B cell (primary cell): ENCODE measurements at regions not wholly inside any gene's neighbourhood (a gene's known extent, or its start where the extent isn't known, plus 50 kb on each side); places are given as distances from the start of the nearest gene placed in this dataset.

Experiments
- ATAC-seq: fragments of 200-7000 bp; cut with Tn5 transposase; one replicate; pipeline ENCODE4 v1.10.0; 2021; ENCODE audit warnings: low read depth, mild to moderate bottlenecking, moderate number of reproducible peaks, moderate library complexity
- CTCF ChIA-PET: fragments of 350-600 bp; sonication (Branson Sonifier 250); formaldehyde crosslinking; loops from one replicate; lab custom pipeline; 2021; ENCODE audit warnings: antibody characterized with exemption, inconsistent platforms; lab: Charles Lee
- POLR2A ChIA-PET: fragments of 350-600 bp; sonication (Branson Sonifier 250); formaldehyde crosslinking; loops from one replicate; lab custom pipeline; 2021; ENCODE audit warnings: antibody characterized with exemption; lab: Charles Lee
- DNase-seq: peaks from one replicate; pipeline ENCODE4 v3.0.0; 2013
- H2AFZ ChIP-seq: 2 replicates; pipeline ENCODE4 v1.6.1; 2012; ENCODE audit warnings: mild to moderate bottlenecking, low read depth, low read length; ENCODE audit not compliant: insufficient read depth, poor library complexity, severe bottlenecking
- H3K27ac ChIP-seq, 2 donors: 1 replicate in 1 of 2; 2 replicates in 1 of 2; pipeline ENCODE4 v1.5.1; 2012 to 2013; ENCODE audit warnings: low read length in 2 of 2, mild to moderate bottlenecking in 2 of 2, moderate library complexity in 1 of 2
- H3K27me3 ChIP-seq, 4 experiments: fragments of 200-600 bp in 1 of 4; sonication (generic) in 1 of 4; replicated peaks in 1 of 4; 1 replicate in 2 of 4; 2 replicates in 2 of 4; pipeline versions ENCODE4 v1.6.1 to v1.7.0; 2013 to 2016; ENCODE audit warnings: low read length in 3 of 4, mild to moderate bottlenecking in 2 of 4, mixed read lengths in 1 of 4, moderate library complexity in 1 of 4; ENCODE audit not compliant: insufficient read depth in 4 of 4, control insufficient read depth in 3 of 4; ENCODE audit errors: control extremely low read depth in 1 of 4
- H3K36me3 ChIP-seq, 2 experiments: replicated peaks in 1 of 2; 1 replicate in 1 of 2; 2 replicates in 1 of 2; pipeline versions ENCODE4 v1.6.1 to v1.7.1; 2013; ENCODE audit warnings: low read length in 1 of 2; ENCODE audit not compliant: insufficient read depth in 2 of 2, control insufficient read depth in 1 of 2; ENCODE audit errors: control extremely low read depth in 1 of 2, extremely low read depth in 1 of 2
- H3K4me1 ChIP-seq, 2 donors: fragments of 200-600 bp in 1 of 2; sonication (generic) in 1 of 2; 1 replicate in 1 of 2; 2 replicates in 1 of 2; pipeline versions ENCODE4 v1.5.1 to v1.6.1; 2013 to 2017; ENCODE audit warnings: low read length in 2 of 2; ENCODE audit not compliant: control insufficient read depth in 2 of 2, insufficient read depth in 2 of 2
- H3K4me2 ChIP-seq: replicated peaks from 2 replicates; pipeline ENCODE3; 2012; ENCODE audit warnings: mild to moderate bottlenecking, low read depth, low read length; ENCODE audit not compliant: poor library complexity, severe bottlenecking
- H3K4me3 ChIP-seq, 5 experiments: fragments of 200-600 bp in 1 of 5; sonication (generic) in 1 of 5; 1 replicate in 3 of 5; 2 replicates in 2 of 5; pipeline versions ENCODE4 v1.5.1 to v1.7.0; 2011 to 2016; ENCODE audit warnings: low read length in 4 of 5, mild to moderate bottlenecking in 4 of 5, low read depth in 2 of 5, control low read depth in 1 of 5, moderate library complexity in 1 of 5; ENCODE audit not compliant: insufficient read depth in 1 of 5; ENCODE audit errors: control extremely low read depth in 1 of 5, extremely low read depth in 1 of 5
- H3K79me2 ChIP-seq: fragments of 200-600 bp; sonication (generic); one replicate; pipeline ENCODE4 v1.6.0; 2016; ENCODE audit warnings: low read length; ENCODE audit not compliant: control insufficient read depth, insufficient read depth
- H3K9ac ChIP-seq: fragments of 200-600 bp; sonication (generic); 2 replicates; pipeline ENCODE4 v1.6.1; 2017; ENCODE audit warnings: mild to moderate bottlenecking, low read length, moderate library complexity
- H3K9me3 ChIP-seq, 3 donors: one replicate each; pipeline versions ENCODE4 v1.6.1 to v1.7.1; 2013; ENCODE audit warnings: low read length in 2 of 3; ENCODE audit not compliant: control insufficient read depth in 2 of 3, insufficient read depth in 1 of 3; ENCODE audit errors: control extremely low read depth in 1 of 3
- H4K20me1 ChIP-seq: 2 replicates; pipeline ENCODE4 v1.6.0; 2012; ENCODE audit warnings: mild to moderate bottlenecking, low read length; ENCODE audit not compliant: insufficient read depth, control insufficient read depth, poor library complexity, severe bottlenecking
- H3K27ac Mint-ChIP-seq: one replicate; pipeline ENCODE4 v1.8.0; 2021; ENCODE audit warnings: mixed read lengths
- H3K27me3 Mint-ChIP-seq: one replicate; pipeline ENCODE4 v1.8.0; 2021; ENCODE audit warnings: mixed read lengths
- H3K4me1 Mint-ChIP-seq: one replicate; pipeline ENCODE4 v1.8.0; 2021; ENCODE audit warnings: mixed read lengths
- H3K4me3 Mint-ChIP-seq: one replicate; pipeline ENCODE4 v1.8.0; 2021; ENCODE audit warnings: mixed read lengths
- H3K9me3 Mint-ChIP-seq: one replicate; pipeline ENCODE4 v1.8.0; 2022; ENCODE audit warnings: mixed read lengths; ENCODE audit not compliant: insufficient read depth
- EZH2 ChIP-seq: IDR thresholded peaks from 2 replicates; pipeline ENCODE4 v1.6.1; 2012; ENCODE audit warnings: borderline replicate concordance, low read depth, mild to moderate bottlenecking, moderate library complexity, low read length; ENCODE audit not compliant: insufficient read depth, poor library complexity, severe bottlenecking
- WGBS: methylation state at CpG from one replicate; pipeline ENCODE4 v1.1.5; 2013; ENCODE audit warnings: missing lambda C conversion rate; ENCODE audit not compliant: insufficient coverage; 5-methylcytosine and 5-hydroxymethylcytosine counted together
- intact Hi-C: fragments of 100-400 bp; cut with micrococcal nuclease; formaldehyde crosslinking; loops from one replicate; pipeline ENCODE4 v1.10.0; 2022
- TF ChIP-seq, protein P1 (sequence below): fragments of 200-600 bp; IDR thresholded peaks from one replicate; pipeline ENCODE4 v1.8.0; 2022; ENCODE audit warnings: antibody characterized with exemption, mild to moderate bottlenecking

DNA sequence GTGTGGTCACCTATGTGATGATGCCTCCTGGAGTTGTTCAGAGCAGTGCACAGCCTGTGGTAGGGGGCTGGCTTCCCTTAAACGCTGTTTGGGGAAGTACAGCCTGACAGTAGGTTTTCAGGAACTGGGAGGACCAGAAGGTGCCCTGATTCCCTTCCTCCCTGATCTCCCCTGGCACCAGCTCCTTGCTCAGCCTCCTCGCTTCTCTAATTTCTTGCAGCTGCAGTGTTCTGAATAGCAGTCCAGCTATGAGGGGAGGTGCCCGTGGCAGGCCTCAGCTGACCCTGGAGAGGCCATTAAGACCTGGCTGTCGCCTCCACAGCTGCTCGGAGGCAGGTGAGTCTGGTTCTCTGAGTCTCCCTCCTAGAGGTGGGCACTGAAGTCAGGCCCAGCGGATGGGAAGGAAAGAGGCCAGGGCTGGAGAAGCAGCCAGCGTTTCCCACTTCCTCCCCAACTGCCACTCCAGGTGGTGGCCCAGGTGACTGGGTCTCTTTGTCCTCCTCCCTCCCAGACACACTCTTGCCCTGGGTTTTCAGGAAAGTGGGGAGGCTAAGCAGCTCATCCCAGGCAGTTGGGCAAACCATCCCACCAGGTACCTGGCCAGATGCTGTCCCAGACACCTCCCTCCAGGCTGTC, 52.0 kb upstream of the RPL11 start:
- ATAC-seq: no peak
- H3K4me1 ChIP-seq: peaks cover 11 to 18% of the 10 kb centered on the region in 2 donors
- H3K27me3 Mint-ChIP-seq: no peaks in the 10 kb centered on the region
- no peak overlapping the region for H3K27ac ChIP-seq
- H3K9me3 Mint-ChIP-seq: no peaks in the 10 kb centered on the region
- 37% methylated on average over 5 of the region's 7 CpGs for WGBS
- DNase-seq: no peak
- peaks cover 25% of the 10 kb centered on the region for H3K4me1 Mint-ChIP-seq
- no peak overlapping the region for H3K4me3 ChIP-seq
- intact Hi-C loops: loop anchor here (5.0 kb wide), 2 partner anchors 157 to 272 kb away; partner anchors contain the start of genes ASAP3 and ZNF436
- POLR2A ChIA-PET: interaction anchor here (0.7 to 1.4 kb wide), 2 partner anchors 20 to 155 kb away, joined by 3 read pairs; no protein-coding TSS in a partner anchor
- no peak overlapping the region for H2AFZ ChIP-seq
- peaks cover 10% of the 10 kb centered on the region for H3K79me2 ChIP-seq
- no peak overlapping the region for H3K4me2 ChIP-seq
- CTCF ChIA-PET: interaction anchor here (1.9 to 15.3 kb wide), 5 partner anchors 15 to 143 kb away, joined by 5 to 1420 read pairs (median 124); partner anchors contain the start of gene ID3
- H3K27me3 ChIP-seq: no peaks in the 10 kb centered on the region
- no peak overlapping the region for H3K4me3 Mint-ChIP-seq
- no peak overlapping the region for H3K27ac Mint-ChIP-seq
- no peak for TF ChIP-seq EZH2
- H3K36me3 ChIP-seq: no peaks in the 10 kb centered on the region
- H3K9me3 ChIP-seq: no peaks in the 10 kb centered on the region
- no peak overlapping the region for H3K9ac ChIP-seq
- H4K20me1 ChIP-seq: no peaks in the 10 kb centered on the region

DNA sequence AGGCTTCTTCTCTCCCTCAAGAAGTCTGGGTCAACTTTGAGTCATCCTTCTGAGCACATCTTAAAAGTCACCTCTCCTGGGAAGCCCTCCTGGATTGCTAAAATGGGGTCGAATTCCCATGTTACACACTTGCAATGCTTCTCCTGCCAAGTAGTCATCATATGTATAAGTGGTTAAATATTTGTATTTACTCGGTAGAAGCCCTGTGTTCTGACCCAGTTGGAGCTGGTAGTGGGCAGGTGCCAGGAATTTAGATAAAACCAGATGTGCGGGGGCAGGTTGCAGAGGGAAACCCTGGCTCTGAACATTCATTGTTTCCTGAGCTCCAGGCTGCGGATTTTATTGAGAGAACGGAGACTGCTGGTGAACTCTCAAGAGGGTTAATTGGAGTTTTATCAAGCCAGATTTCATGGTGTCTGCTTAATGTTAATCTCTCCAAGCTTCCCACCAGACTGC, 52.8 kb upstream of the RPL11 start:
- Mint-ChIP-seq H3K9me3 (no peaks in the 10 kb centered on the region), H3K27me3 (no peaks in the 10 kb centered on the region), H3K27ac (peak overlapping the region; percentile 15), H3K4me3 (no peak overlapping the region), H3K4me1 (peaks cover 32% of the 10 kb centered on the region)
- Histone ChIP-seq H3K9ac (no peak overlapping the region), H3K79me2 (peaks cover 10% of the 10 kb centered on the region), H3K27ac (no peak overlapping the region), H3K4me1 (peaks cover 17 to 25% of the 10 kb centered on the region in 2 donors), H3K36me3 (no peaks in the 10 kb centered on the region), H3K9me3 (no peaks in the 10 kb centered on the region), H3K4me2 (no peak overlapping the region), H4K20me1 (no peaks in the 10 kb centered on the region), H2AFZ (no peak overlapping the region), H3K27me3 (no peaks in the 10 kb centered on the region), H3K4me3 (no peak overlapping the region)
- ChIA-PET POLR2A (interaction anchor here (0.7 to 2.5 kb wide), 5 partner anchors 19 to 154 kb away, joined by 3 to 46 read pairs (median 15); no protein-coding TSS in a partner anchor), CTCF (interaction anchor here (1.6 to 15.3 kb wide), 10 partner anchors 16 to 142 kb away, joined by 5 to 1420 read pairs (median 16); partner anchors contain the start of genes E2F2 and ID3)
- intact Hi-C loops: loop anchor here (5.0 kb wide), 2 partner anchors 157 to 272 kb away; partner anchors contain the start of genes ASAP3 and ZNF436
- no peak for TF ChIP-seq EZH2
- TF ChIP-seq, protein P1, sequence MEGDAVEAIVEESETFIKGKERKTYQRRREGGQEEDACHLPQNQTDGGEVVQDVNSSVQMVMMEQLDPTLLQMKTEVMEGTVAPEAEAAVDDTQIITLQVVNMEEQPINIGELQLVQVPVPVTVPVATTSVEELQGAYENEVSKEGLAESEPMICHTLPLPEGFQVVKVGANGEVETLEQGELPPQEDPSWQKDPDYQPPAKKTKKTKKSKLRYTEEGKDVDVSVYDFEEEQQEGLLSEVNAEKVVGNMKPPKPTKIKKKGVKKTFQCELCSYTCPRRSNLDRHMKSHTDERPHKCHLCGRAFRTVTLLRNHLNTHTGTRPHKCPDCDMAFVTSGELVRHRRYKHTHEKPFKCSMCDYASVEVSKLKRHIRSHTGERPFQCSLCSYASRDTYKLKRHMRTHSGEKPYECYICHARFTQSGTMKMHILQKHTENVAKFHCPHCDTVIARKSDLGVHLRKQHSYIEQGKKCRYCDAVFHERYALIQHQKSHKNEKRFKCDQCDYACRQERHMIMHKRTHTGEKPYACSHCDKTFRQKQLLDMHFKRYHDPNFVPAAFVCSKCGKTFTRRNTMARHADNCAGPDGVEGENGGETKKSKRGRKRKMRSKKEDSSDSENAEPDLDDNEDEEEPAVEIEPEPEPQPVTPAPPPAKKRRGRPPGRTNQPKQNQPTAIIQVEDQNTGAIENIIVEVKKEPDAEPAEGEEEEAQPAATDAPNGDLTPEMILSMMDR: no peak
- DNase-seq: no peak
- ATAC-seq: no peak
- 96% methylated on average over 4 of the region's 5 CpGs for WGBS
